Fibroblast of skin of right quadriceps (primary cell): ENCODE measurements at regions not wholly inside any gene's neighbourhood (a gene's known extent, or its start where the extent isn't known, plus 50 kb on each side); places are given as distances from the start of the nearest gene placed in this dataset.
"Not testable (repeated sequence)": the region's sequence is repeated elsewhere in the genome, so short reads cannot be mapped to it uniquely, and the experiment has no call there.

Source experiments
- DNase-seq: peaks from one replicate; pipeline ENCODE4 v3.0.0-alpha.2; 2013

GRCh38 chr20:53658322-53658721 is 64.7 kb upstream of the ZNF217 start:
- DNase-seq = no peak

DNA sequence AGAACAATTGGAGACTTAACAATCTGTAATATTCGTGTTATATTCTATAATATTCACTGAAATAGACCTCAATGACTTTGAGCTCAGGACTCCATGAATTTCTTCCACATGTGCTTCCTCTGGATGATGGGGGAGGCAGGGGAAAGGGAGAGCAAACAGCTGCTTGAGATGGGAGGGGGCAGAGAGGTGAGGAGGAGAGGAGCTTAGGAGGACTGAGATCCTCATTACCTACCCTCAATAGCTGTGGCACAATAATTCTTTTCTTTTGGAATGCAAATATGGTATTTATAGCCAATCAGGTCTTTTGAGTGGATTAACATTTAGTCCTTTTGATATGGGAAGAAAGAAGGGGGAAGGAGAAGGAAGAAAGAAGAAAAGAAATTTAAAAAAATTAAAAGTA is 64.1 kb upstream of the ZNF217 start:
- peak; percentile 5 for DNase-seq

GRCh38 chr20:53657279-53657678 is 63.6 kb upstream of the ZNF217 start:
- no peak for DNase-seq

GRCh38 chr20:53656293-53657202 is 62.9 kb upstream of the ZNF217 start:
- peak; percentile 91 for DNase-seq

DNA sequence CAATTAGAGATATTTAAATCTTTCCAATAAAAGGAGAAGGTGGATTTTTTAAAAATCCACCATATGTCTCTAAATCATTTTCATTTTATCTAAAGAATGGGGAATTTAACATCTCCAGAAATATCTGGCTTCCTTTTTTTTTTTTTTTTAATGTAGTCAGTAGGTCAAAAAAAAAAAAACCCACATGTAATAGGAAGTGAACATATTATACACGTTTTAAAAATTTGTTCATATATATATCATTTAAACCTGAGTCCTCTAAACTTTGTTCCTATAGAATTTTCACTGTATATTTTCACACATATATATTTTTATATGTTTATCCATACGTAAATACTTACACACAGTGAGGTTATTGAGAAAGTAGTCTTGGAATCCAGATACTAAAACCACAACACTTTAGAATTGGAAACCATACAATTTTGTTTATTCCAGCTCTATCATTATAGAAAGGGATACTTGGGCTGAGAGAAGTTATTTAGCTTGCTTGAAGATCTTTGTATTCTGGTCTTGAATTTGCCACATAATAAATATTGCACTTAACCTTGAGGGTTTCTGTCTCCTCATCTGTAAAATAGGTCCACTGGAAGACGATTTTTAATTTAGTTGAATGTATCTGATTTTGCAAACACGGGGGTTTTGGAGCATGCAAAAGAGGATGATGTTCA is 62.1 kb upstream of the ZNF217 start:
- peak; percentile 77 for DNase-seq

GRCh38 chr20:53654932-53655624 is 61.4 kb upstream of the ZNF217 start:
- peak; percentile 21 for DNase-seq

DNA sequence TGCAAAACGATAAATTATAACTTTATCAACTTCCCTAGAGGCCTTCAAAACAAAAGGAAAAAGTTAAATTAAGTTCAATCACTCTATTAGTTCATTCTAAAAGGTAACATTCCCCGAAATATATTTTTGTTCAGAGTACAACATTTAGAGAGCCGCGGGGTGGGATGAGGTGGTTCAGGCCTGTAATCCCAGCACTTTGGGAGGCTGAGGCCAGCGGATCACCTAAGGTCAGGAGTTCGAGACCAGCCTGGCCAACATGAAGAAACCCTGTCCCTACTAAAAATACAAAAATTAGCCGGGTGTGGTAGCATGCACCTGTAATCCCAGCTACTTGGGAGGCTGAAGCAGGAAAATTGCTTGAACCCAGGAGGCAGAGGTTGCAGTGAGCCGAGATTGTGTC is 60.9 kb upstream of the ZNF217 start:
- not testable (repeated sequence) for DNase-seq

DNA sequence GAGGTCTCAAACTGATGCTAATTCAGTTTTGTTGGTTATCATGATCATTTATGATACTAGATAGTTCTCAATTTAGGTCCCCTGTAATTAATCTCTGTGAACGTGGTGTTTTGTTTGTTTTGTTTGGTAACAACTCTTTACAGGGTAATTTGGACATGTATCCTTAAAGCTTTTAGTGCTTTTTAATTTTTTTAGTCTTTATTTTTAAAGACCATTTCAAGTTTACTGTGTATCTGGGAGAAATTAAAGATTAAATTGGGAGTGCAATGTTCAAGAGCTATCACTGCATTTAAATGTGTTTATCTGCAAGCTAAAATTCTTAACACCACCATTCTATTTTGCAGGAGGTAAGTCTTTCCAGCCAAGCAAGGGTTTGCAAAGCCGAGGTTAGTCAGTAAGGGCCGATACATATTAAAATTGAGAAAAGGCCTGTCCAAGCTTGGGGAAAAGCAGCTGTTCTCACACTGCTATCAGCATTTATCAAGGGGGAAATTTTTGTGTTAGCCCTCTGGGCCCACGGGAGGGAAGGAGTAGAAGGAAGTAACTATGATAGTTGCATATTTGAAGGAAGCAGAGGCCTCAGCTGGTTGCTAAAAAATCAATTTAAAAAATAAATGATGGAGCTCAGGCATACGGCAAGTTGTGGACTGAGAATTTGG is 59.3 kb upstream of the ZNF217 start:
- no peak for DNase-seq

GRCh38 chr20:53652090-53652858 is 58.6 kb upstream of the ZNF217 start:
- peak; percentile 19 for DNase-seq

GRCh38 chr20:53649493-53649892 is 55.9 kb upstream of the ZNF217 start:
- not testable (repeated sequence) for DNase-seq

DNA sequence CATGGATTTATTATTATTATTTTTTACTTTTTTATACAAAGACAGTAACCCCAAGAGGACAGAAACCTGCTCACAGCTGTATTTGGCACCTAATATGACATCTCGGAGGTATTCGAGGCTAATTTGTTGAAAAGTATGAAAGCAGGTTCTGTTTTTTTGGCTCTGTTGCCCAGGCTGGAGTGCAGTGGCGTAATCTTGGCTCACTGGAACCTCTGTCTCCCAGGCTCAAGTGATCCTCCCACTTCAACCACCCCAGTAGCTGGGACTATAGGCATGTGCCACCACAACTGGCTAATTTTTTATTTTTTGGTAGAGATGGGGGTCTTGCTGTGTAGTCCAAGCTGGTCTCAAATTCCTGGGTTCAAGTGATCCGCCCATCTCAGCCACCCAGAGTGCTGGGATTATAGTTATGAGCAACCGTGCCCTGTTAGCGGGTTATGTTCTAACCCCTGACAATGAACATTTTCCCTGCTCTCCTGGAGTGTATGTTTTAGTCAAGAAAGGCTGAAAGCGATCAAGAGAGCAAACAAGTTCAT is 53.7 kb upstream of the ZNF217 start:
- no peak for DNase-seq

DNA sequence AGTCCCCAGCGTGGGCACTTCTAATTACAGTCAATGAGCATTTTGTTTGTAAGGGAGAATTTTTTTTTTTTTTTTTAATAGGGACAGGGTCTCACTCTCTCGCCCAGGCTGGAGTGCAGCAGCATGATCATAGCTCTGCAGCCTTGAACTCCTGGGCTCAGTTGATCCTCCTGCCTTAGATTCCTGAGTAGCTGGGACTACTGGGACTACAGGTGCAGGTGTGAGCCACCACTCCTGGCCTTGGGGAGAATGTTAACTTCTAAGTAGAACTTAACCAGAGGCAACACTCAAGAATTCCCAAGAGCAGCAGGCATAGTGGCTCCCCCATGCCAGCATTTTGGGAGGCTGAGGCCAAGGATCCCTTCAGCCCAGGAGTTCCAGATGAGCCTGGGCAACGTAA is 52.9 kb upstream of the ZNF217 start:
- DNase-seq = no peak

- no peak for DNase-seq
Measured at GRCh38 chr20:53645582-53645897, 51.9 kb upstream of the ZNF217 start.

DNA sequence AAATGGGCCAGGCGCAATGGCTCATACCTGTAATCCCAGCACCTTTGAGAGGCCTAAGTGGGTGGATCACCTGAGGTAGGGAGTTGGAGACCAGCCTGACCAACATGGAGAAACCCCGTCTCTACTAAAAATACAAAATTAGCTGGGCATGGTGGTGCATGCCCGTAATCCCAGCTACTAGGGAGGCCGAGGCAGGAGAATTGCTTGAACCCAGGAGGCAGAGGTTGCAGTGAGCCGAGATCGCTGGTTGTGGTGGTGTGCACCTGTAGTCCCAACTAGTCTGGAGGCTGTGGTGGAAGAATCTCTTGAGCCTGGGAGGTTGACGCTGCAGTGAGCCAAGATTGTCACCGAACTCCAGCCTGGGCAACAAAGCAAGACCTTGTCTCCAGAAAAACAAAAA is 50.5 kb upstream of the ZNF217 start:
- DNase-seq = not testable (repeated sequence)
